Smooth muscle cell (in vitro differentiated cells): ENCODE measurements at regions not wholly inside any gene's neighbourhood (a gene's known extent, or its start where the extent isn't known, plus 50 kb on each side); places are given as distances from the start of the nearest gene placed in this dataset.

Experiments
- DNase-seq: peaks from one replicate; lab custom pipeline; 2025; ENCODE audit not compliant: unreplicated experiment; lab: John Stamatoyannopoulos, UW
- H2AFZ ChIP-seq: fragments of 200-600 bp; sonication (generic); 2 replicates; pipeline ENCODE4 v1.6.0; 2016; ENCODE audit warnings: antibody characterized with exemption, low read depth, mild to moderate bottlenecking
- H3F3A ChIP-seq: fragments of 200-600 bp; sonication (generic); 2 replicates; pipeline ENCODE4 v1.6.0; 2017; ENCODE audit warnings: antibody characterized with exemption, low read depth
- H3K27ac ChIP-seq: fragments of 200-600 bp; sonication (generic); 2 replicates; pipeline ENCODE4 v1.5.1; 2016; ENCODE audit warnings: low read depth, mild to moderate bottlenecking
- H3K27me3 ChIP-seq: fragments of 200-600 bp; sonication (generic); 2 replicates; pipeline ENCODE4 v1.6.1; 2016; ENCODE audit warnings: low read depth, mild to moderate bottlenecking
- H3K36me3 ChIP-seq: fragments of 200-600 bp; sonication (generic); 2 replicates; pipeline ENCODE4 v1.5.1; 2016; ENCODE audit warnings: low read depth
- H3K4me1 ChIP-seq: fragments of 200-600 bp; sonication (generic); 2 replicates; pipeline ENCODE4 v1.5.1; 2016; ENCODE audit warnings: low read depth
- H3K4me2 ChIP-seq: fragments of 200-600 bp; sonication (generic); 2 replicates; pipeline ENCODE4 v1.6.0; 2016; ENCODE audit warnings: mild to moderate bottlenecking
- H3K4me3 ChIP-seq: fragments of 200-600 bp; sonication (generic); 2 replicates; pipeline ENCODE4 v1.5.1; 2016; ENCODE audit warnings: mild to moderate bottlenecking
- H3K79me2 ChIP-seq: fragments of 200-600 bp; sonication (generic); 2 replicates; pipeline ENCODE4 v1.6.0; 2016; ENCODE audit warnings: low read depth, mild to moderate bottlenecking
- H3K9ac ChIP-seq: fragments of 200-600 bp; sonication (generic); 2 replicates; pipeline ENCODE4 v1.6.0; 2016; ENCODE audit warnings: low read depth
- H3K9me3 ChIP-seq: fragments of 200-600 bp; sonication (generic); replicated peaks from 2 replicates; pipeline ENCODE4 v1.5.1; 2016; ENCODE audit warnings: low read depth
- H4K20me1 ChIP-seq: fragments of 200-600 bp; sonication (generic); 2 replicates; pipeline ENCODE4 v1.6.0; 2016; ENCODE audit warnings: low read depth
- WGBS: methylation state at CpG from one replicate; pipeline ENCODE4 v1.1.7; 2016; ENCODE audit warnings: low lambda C conversion rate; 5-methylcytosine and 5-hydroxymethylcytosine counted together
- TF ChIP-seq, protein P1 (sequence below): fragments of 200-600 bp; sonication (generic); IDR thresholded peaks from 2 replicates; pipeline ENCODE4 v1.5.1; 2017; ENCODE audit warnings: borderline replicate concordance, mild to moderate bottlenecking, antibody characterized with exemption; ENCODE audit not compliant: insufficient read depth, poor library complexity, severe bottlenecking

DNA sequence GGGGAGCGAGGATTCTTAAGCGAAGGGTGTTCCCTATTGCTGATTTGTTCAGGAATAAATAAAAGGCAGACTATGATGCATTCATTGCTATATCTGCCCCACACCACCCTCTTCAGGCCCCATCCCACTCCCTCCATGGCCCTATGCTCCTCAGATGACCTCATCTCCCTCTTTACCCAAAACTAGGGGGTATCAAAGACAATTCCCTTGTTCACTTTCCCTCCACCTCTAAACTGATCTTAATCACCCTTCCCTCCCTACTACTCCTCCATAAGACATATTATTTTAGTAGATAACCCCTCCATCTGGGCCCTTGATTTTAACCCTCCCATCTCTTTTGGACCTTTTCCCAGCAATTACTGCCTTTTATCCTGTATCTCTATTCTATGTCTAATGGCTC is 434.9 kb upstream of the RUNX1 start:
- Histone ChIP-seq H3K4me2 (no peak overlapping the region), H3K9ac (no peak overlapping the region), H2AFZ (no peak overlapping the region), H3F3A (no peaks in the 10 kb centered on the region), H3K4me3 (no peak overlapping the region), H3K27ac (no peak overlapping the region), H3K79me2 (no peaks in the 10 kb centered on the region), H3K36me3 (no peaks in the 10 kb centered on the region), H4K20me1 (no peaks in the 10 kb centered on the region), H3K27me3 (no peaks in the 10 kb centered on the region), H3K4me1 (no peaks in the 10 kb centered on the region), H3K9me3 (no peaks in the 10 kb centered on the region)
- TF ChIP-seq, protein P1, sequence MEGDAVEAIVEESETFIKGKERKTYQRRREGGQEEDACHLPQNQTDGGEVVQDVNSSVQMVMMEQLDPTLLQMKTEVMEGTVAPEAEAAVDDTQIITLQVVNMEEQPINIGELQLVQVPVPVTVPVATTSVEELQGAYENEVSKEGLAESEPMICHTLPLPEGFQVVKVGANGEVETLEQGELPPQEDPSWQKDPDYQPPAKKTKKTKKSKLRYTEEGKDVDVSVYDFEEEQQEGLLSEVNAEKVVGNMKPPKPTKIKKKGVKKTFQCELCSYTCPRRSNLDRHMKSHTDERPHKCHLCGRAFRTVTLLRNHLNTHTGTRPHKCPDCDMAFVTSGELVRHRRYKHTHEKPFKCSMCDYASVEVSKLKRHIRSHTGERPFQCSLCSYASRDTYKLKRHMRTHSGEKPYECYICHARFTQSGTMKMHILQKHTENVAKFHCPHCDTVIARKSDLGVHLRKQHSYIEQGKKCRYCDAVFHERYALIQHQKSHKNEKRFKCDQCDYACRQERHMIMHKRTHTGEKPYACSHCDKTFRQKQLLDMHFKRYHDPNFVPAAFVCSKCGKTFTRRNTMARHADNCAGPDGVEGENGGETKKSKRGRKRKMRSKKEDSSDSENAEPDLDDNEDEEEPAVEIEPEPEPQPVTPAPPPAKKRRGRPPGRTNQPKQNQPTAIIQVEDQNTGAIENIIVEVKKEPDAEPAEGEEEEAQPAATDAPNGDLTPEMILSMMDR, result no peak
- DNase-seq, result no peak
- WGBS, result 100% methylated on average over 2 of the region's 2 CpGs

DNA sequence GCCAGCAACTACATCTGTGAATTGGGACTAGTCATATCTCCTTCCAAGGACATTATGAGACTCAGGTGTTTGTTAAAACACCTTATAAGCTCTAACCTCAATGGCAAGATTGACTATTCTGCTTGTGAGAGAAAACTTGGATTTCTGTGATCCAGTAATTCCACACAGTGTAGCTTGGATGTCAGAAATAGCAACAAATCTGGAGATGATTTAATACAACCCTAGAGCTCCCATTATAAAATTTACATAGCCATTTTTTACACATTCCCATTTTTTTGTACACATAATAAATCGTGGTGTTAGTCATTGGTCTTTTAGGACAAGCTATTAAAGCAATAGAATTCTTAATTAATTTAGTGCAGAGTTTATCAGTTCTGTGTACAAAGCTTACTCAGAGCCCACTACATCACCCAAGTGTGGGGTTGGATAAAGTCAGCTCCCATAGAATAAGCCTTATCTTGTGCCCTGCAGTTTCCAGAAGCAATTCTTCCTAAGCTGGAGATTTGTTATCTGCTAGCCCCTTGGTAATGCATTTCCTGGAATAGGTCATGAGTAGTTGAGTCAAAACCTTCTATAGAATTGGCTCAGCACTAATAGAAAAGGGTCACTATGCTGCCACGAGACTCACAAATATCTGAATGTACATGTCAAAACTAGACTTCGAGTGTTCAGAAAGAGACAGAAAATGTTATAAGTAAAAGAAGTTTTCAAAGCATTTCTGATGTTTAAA is 434.0 kb upstream of the RUNX1 start:
- TF ChIP-seq, protein P1, result no peak
- Histone ChIP-seq H3F3A (peaks cover 1% of the 10 kb centered on the region), H3K4me1 (no peaks in the 10 kb centered on the region), H3K9ac (no peak overlapping the region), H4K20me1 (no peaks in the 10 kb centered on the region), H2AFZ (no peak overlapping the region), H3K9me3 (no peaks in the 10 kb centered on the region), H3K27me3 (no peaks in the 10 kb centered on the region), H3K79me2 (no peaks in the 10 kb centered on the region), H3K4me2 (peak overlapping the region; percentile 41), H3K4me3 (no peak overlapping the region), H3K27ac (no peak overlapping the region), H3K36me3 (no peaks in the 10 kb centered on the region)
- DNase-seq, result no peak
- WGBS, result 49% methylated on average over 3 of the region's 3 CpGs

DNA sequence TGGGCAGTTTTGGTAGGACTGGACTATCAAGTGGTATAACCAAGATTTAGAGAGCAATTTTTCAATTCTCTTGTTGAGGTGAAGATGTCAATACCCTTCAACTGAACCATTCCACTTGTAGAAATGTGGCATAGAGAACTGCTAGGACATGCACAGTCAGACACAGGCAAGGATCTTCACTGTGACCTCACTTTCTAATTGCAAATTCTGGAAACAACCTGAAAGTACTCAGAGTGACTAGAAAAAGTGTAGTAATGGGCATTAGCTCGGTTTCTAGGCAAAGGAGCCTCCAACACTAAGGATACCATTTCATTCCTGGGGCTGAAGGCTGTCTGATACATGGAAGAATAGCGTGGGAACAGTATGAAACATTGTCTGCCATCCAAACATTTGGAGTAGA is 433.0 kb upstream of the RUNX1 start:
- Histone ChIP-seq H3K4me3 (no peak overlapping the region), H3K4me2 (no peak overlapping the region), H3F3A (peaks cover 11% of the 10 kb centered on the region), H3K27me3 (no peaks in the 10 kb centered on the region), H3K4me1 (no peaks in the 10 kb centered on the region), H4K20me1 (no peaks in the 10 kb centered on the region), H2AFZ (no peak overlapping the region), H3K27ac (no peak overlapping the region), H3K9ac (no peak overlapping the region), H3K79me2 (no peaks in the 10 kb centered on the region), H3K9me3 (no peaks in the 10 kb centered on the region), H3K36me3 (no peaks in the 10 kb centered on the region)
- 85% methylated on average over 2 of the region's 2 CpGs for WGBS
- DNase-seq, result no peak
- TF ChIP-seq, protein P1, result no peak

DNA sequence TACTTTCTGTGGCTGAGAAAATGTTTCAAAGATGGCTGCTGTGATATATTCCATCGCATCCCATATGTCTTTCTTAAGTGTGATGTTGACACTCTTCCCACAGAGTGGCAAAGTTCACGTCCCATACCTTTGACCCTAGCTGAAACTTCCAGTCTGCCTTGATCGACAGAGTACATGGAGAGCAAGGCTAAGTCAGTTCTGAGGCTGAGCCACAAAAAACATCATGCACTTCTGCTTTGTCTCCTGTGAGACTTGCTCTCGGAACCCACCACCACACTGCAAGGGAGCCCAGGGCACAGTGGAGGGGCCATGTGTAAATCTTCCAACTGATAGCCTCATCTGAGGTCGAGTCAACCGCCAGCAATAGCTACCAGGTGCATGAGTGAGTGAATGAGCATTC is 431.9 kb upstream of the RUNX1 start:
- Histone ChIP-seq H3K9ac (no peak overlapping the region), H3K9me3 (no peaks in the 10 kb centered on the region), H4K20me1 (no peaks in the 10 kb centered on the region), H3K36me3 (no peaks in the 10 kb centered on the region), H3K27ac (no peak overlapping the region), H3K4me3 (no peak overlapping the region), H3K4me2 (no peak overlapping the region), H3K27me3 (no peaks in the 10 kb centered on the region), H3F3A (peaks cover 11% of the 10 kb centered on the region), H2AFZ (no peak overlapping the region), H3K4me1 (peaks cover 5% of the 10 kb centered on the region), H3K79me2 (no peaks in the 10 kb centered on the region)
- TF ChIP-seq, protein P1, result no peak
- no peak for DNase-seq
- WGBS, result 96% methylated on average over 6 of the region's 6 CpGs
